Activated CD8-positive, alpha-beta memory T cell treated with anti-CD3 and anti-CD28 coated beads, Interleukin-2, amount 50 U/mL, for 1 hour (primary cell): ENCODE measurements at regions not wholly inside any gene's neighbourhood (a gene's known extent, or its start where the extent isn't known, plus 50 kb on each side); places are given as distances from the start of the nearest gene placed in this dataset.

Experiments used
- DNase-seq: peaks from one replicate; pipeline ENCODE4 v3.0.0-alpha.2; 2020; ENCODE audit errors: extremely low read depth

GRCh38 chr12:90399357-90399756 lies 555.6 kb downstream of the CCER1 start:
- DNase-seq: no peak

GRCh38 chr12:90398285-90398836 lies 556.6 kb downstream of the CCER1 start:
- DNase-seq: no peak

GRCh38 chr12:90396556-90396955 lies 558.4 kb downstream of the CCER1 start:
- no peak for DNase-seq

- DNase-seq: no peak
Measured at GRCh38 chr12:90393652-90394051, 561.3 kb downstream of the CCER1 start.

GRCh38 chr12:90393089-90393488 lies 561.9 kb downstream of the CCER1 start:
- no peak for DNase-seq

- no peak for DNase-seq
Measured at GRCh38 chr12:90390947-90391346, 564.0 kb downstream of the CCER1 start.

GRCh38 chr12:90368081-90368480 lies 586.9 kb downstream of the CCER1 start:
- DNase-seq: no peak

- DNase-seq: no peak
Measured at GRCh38 chr12:90366286-90366685, 588.7 kb downstream of the CCER1 start.

- DNase-seq: no peak
Measured at GRCh38 chr12:90360300-90360699, 594.7 kb downstream of the CCER1 start.

- DNase-seq: no peak
Measured at GRCh38 chr12:90355711-90356355, 599.1 kb downstream of the CCER1 start.

- no peak for DNase-seq
Measured at GRCh38 chr12:90343966-90344365, 611.0 kb downstream of the CCER1 start.

- no peak for DNase-seq
Measured at GRCh38 chr12:90342081-90342480, 612.9 kb downstream of the CCER1 start.

GRCh38 chr12:90339837-90340236 lies 615.1 kb downstream of the CCER1 start:
- DNase-seq: no peak

- DNase-seq: no peak
Measured at GRCh38 chr12:90338365-90338764, 616.6 kb downstream of the CCER1 start.

GRCh38 chr12:90337018-90337417 lies 618.0 kb downstream of the CCER1 start:
- DNase-seq: no peak

GRCh38 chr12:90335566-90335965 lies 619.4 kb downstream of the CCER1 start:
- DNase-seq: no peak

GRCh38 chr12:90333939-90334338 lies 621.0 kb downstream of the CCER1 start:
- no peak for DNase-seq

GRCh38 chr12:90333424-90333823 lies 621.6 kb downstream of the CCER1 start:
- no peak for DNase-seq

- no peak for DNase-seq
Measured at GRCh38 chr12:90331821-90332220, 623.2 kb downstream of the CCER1 start.

GRCh38 chr12:90331262-90331661 lies 622.6 kb upstream of the ATP2B1 start:
- DNase-seq: no peak

GRCh38 chr12:90327793-90328743 lies 619.4 kb upstream of the ATP2B1 start:
- no peak for DNase-seq

- DNase-seq: no peak
Measured at GRCh38 chr12:90323217-90323616, 614.6 kb upstream of the ATP2B1 start.

GRCh38 chr12:90322006-90322405 lies 613.4 kb upstream of the ATP2B1 start:
- no peak for DNase-seq
